ENCODE measurements at regions not wholly inside any gene's neighbourhood (a gene's known extent, or its start where the extent isn't known, plus 50 kb on each side); places are given as distances from the start of the nearest gene placed in this dataset.

DNA sequence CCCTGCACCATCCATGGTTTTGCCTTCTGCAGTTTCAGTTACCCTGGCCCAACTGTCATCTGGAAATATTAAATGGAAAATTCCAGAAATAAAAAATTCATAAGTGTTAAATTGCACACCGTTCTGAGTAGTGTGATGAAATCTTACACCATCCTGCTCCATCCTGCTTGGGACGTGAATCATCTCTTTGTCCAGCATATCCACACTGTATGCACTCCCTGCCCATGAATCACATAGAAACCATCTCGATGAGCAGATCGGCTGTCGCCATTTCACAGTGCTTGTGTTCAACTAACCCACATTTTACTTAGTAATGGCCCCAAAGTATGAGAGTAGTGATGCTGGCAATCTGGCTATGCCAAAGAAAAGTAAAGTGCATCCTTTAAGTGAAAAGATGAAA is 105.9 kb upstream of the ID4 start:
- TF ChIP-seq GATA2 (IDR thresholded peaks at IDR 0.05; ENCODE audit: low read depth, low read length) (no peak), GATA3 (IDR thresholded peaks at IDR 0.05; ENCODE audit: low read depth, low read length) (no peak)
